Fibroblast of skin of abdomen (primary cell): ENCODE measurements at regions not wholly inside any gene's neighbourhood (a gene's known extent, or its start where the extent isn't known, plus 50 kb on each side); places are given as distances from the start of the nearest gene placed in this dataset.
"Not testable (repeated sequence)": the region's sequence is repeated elsewhere in the genome, so short reads cannot be mapped to it uniquely, and the experiment has no call there.

Experiments
- DNase-seq: peaks from one replicate; pipeline ENCODE4 v3.0.0-alpha.2; 2013

GRCh38 chrX:15114743-15115566, 154.9 kb downstream of the ASB9 start:
- no peak for DNase-seq

GRCh38 chrX:15107367-15107988, 162.4 kb downstream of the ASB9 start:
- no peak for DNase-seq

- DNase-seq = no peak
Measured at GRCh38 chrX:15098505-15098904, 171.4 kb downstream of the ASB9 start.

- no peak for DNase-seq
Measured at GRCh38 chrX:15087747-15088146, 182.1 kb downstream of the ASB9 start.

- no peak for DNase-seq
Measured at GRCh38 chrX:15073313-15073712, 196.6 kb downstream of the ASB9 start.

GRCh38 chrX:15072880-15073279, 197.0 kb downstream of the ASB9 start:
- DNase-seq = no peak

- no peak for DNase-seq
Measured at GRCh38 chrX:15072259-15072658, 197.6 kb downstream of the ASB9 start.

GRCh38 chrX:15059474-15059873, 186.3 kb downstream of the MOSPD2 start:
- DNase-seq = no peak

GRCh38 chrX:15056044-15056443, 182.8 kb downstream of the MOSPD2 start:
- DNase-seq = no peak

GRCh38 chrX:15055146-15055930, 182.1 kb downstream of the MOSPD2 start:
- peak; percentile 9 for DNase-seq

GRCh38 chrX:15050395-15050794, 177.2 kb downstream of the MOSPD2 start:
- no peak for DNase-seq

- no peak for DNase-seq
Measured at GRCh38 chrX:15043538-15043937, 170.3 kb downstream of the MOSPD2 start.

GRCh38 chrX:15033917-15034316, 160.7 kb downstream of the MOSPD2 start:
- DNase-seq = no peak

GRCh38 chrX:15017491-15017890, 144.3 kb downstream of the MOSPD2 start:
- no peak for DNase-seq

GRCh38 chrX:15016051-15016450, 142.8 kb downstream of the MOSPD2 start:
- no peak for DNase-seq

- peak; percentile 20 for DNase-seq
Measured at GRCh38 chrX:15014281-15014680, 141.1 kb downstream of the MOSPD2 start.

- no peak for DNase-seq
Measured at GRCh38 chrX:15013461-15013860, 140.2 kb downstream of the MOSPD2 start.

- DNase-seq = no peak
Measured at GRCh38 chrX:14997271-14997670, 124.0 kb downstream of the MOSPD2 start.

- not testable (repeated sequence) for DNase-seq
Measured at GRCh38 chrX:14984425-14984824, 111.2 kb downstream of the MOSPD2 start.
